Spleen (tissue), 7 donors: ENCODE measurements at regions not wholly inside any gene's neighbourhood (a gene's known extent, or its start where the extent isn't known, plus 50 kb on each side); places are given as distances from the start of the nearest gene placed in this dataset.

ENCODE experiments used
- POLR2AphosphoS5 ChIP-seq, 3 donors: sonication (generic); formaldehyde crosslinking; IDR thresholded peaks; one replicate each; pipeline ENCODE4 v1.5.1; 2017; ENCODE audit warnings: antibody characterized with exemption in 3 of 3
- TF ChIP-seq, protein P1 (sequence below), 11 experiments: fragments of 200-600 bp in 7 of 11; fragments of 450-650 bp in 4 of 11; sonication (generic) in 4 of 11; IDR thresholded peaks in 8 of 11; conservative IDR thresholded peaks in 3 of 11; 1 replicate in 7 of 11; 2 replicates in 4 of 11; pipeline versions ENCODE4 v1.4.0 to v1.8.0; 2016 to 2021; ENCODE audit warnings: antibody characterized with exemption in 11 of 11, inconsistent platforms in 4 of 11, mild to moderate bottlenecking in 1 of 11
- donor health status: DM: no; HTN: no; CAD: no; lungs with moderate emphysema.
- donor health status: DM: no; HTN: no; CAD: no.
- donor health status: DM: no; HTN: no; CAD: no.

DNA sequence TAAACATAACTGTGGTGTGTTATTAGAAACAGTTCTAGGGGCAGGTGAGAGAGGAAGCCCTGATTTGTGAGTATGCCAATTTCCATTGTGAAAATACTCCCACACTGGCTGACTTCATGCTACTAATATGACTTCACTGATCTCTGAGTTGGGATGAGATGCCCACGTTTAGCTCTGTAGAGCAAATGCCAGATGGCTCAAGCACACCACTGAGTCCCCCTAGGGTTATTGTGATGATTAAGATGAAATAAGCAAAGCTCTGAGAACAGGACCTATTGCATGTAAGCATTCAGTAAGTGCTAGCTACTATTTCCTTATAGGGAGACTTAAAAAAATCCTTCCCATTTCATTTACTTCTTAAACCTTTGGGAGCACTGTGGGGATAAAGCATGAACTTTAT is 117.6 kb downstream of the CENPF start:
- TF ChIP-seq, protein P1, sequence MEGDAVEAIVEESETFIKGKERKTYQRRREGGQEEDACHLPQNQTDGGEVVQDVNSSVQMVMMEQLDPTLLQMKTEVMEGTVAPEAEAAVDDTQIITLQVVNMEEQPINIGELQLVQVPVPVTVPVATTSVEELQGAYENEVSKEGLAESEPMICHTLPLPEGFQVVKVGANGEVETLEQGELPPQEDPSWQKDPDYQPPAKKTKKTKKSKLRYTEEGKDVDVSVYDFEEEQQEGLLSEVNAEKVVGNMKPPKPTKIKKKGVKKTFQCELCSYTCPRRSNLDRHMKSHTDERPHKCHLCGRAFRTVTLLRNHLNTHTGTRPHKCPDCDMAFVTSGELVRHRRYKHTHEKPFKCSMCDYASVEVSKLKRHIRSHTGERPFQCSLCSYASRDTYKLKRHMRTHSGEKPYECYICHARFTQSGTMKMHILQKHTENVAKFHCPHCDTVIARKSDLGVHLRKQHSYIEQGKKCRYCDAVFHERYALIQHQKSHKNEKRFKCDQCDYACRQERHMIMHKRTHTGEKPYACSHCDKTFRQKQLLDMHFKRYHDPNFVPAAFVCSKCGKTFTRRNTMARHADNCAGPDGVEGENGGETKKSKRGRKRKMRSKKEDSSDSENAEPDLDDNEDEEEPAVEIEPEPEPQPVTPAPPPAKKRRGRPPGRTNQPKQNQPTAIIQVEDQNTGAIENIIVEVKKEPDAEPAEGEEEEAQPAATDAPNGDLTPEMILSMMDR (IDR thresholded peaks at IDR 0.05 in 8 of 11, conservative IDR thresholded peaks at IDR 0.05 in 3 of 11): no peak
- TF ChIP-seq POLR2AphosphoS5 (IDR thresholded peaks at IDR 0.05): no peak
